Peyer's patch (tissue), 4 donors: ENCODE measurements at regions not wholly inside any gene's neighbourhood (a gene's known extent, or its start where the extent isn't known, plus 50 kb on each side); places are given as distances from the start of the nearest gene placed in this dataset.

Experiments used
- POLR2A ChIP-seq, 2 donors: fragments of 450-650 bp; IDR thresholded peaks; one replicate each; pipeline ENCODE4 v1.5.1; 2017; ENCODE audit warnings: antibody characterized with exemption in 2 of 2, mild to moderate bottlenecking in 2 of 2, moderate library complexity in 2 of 2
- TF ChIP-seq, protein P1 (sequence below), 6 experiments: fragments of 450-650 bp in 4 of 6; fragments of 200-600 bp in 2 of 6; sonication (generic) in 1 of 6; IDR thresholded peaks; one replicate each; pipeline ENCODE4 v1.5.1; 2017 to 2019; ENCODE audit warnings: antibody characterized with exemption in 6 of 6, mild to moderate bottlenecking in 3 of 6, moderate library complexity in 1 of 6

DNA sequence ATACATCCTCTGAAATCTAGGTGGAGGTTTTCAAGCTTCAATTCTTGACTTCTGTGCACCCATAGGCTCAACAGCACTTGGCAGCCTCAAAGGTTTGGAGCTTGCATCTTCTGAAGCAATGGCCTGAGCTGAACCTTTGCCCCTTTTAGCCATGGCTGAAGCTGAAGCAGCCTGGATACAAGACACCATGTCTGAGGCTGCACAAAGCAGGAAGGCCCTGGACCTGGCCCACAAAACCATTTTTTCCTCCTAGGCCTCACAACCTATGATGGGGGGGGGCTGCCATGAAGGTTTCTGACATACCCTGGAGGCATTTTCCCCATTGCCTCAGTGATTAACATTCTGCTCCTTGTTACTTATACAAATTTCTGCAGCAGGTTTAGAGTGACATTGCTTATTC lies 173.3 kb upstream of the PRMT6 start:
- TF ChIP-seq POLR2A (IDR thresholded peaks at IDR 0.05): no peak
- TF ChIP-seq, protein P1, sequence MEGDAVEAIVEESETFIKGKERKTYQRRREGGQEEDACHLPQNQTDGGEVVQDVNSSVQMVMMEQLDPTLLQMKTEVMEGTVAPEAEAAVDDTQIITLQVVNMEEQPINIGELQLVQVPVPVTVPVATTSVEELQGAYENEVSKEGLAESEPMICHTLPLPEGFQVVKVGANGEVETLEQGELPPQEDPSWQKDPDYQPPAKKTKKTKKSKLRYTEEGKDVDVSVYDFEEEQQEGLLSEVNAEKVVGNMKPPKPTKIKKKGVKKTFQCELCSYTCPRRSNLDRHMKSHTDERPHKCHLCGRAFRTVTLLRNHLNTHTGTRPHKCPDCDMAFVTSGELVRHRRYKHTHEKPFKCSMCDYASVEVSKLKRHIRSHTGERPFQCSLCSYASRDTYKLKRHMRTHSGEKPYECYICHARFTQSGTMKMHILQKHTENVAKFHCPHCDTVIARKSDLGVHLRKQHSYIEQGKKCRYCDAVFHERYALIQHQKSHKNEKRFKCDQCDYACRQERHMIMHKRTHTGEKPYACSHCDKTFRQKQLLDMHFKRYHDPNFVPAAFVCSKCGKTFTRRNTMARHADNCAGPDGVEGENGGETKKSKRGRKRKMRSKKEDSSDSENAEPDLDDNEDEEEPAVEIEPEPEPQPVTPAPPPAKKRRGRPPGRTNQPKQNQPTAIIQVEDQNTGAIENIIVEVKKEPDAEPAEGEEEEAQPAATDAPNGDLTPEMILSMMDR (IDR thresholded peaks at IDR 0.05): no peak
